Ovary (tissue), 3 donors: ENCODE measurements at regions not wholly inside any gene's neighbourhood (a gene's known extent, or its start where the extent isn't known, plus 50 kb on each side); places are given as distances from the start of the nearest gene placed in this dataset.

Source experiments
- CTCF ChIP-seq, 3 donors: fragments of 450-650 bp in 2 of 3; fragments of 200-600 bp in 1 of 3; IDR thresholded peaks; one replicate each; pipeline versions ENCODE4 v1.5.1 to v1.8.0; 2016 to 2022; ENCODE audit warnings: antibody characterized with exemption in 3 of 3, mild to moderate bottlenecking in 1 of 3
- EP300 ChIP-seq: sonication (generic); formaldehyde crosslinking; IDR thresholded peaks from one replicate; pipeline ENCODE4 v1.6.1; 2017; ENCODE audit warnings: antibody characterized with exemption
- POLR2A ChIP-seq: fragments of 450-650 bp; IDR thresholded peaks from one replicate; pipeline ENCODE4 v1.6.1; 2017; ENCODE audit warnings: antibody characterized with exemption, mild to moderate bottlenecking, moderate library complexity
- donor health status: DM: no; HTN: no; CAD: no.

- TF ChIP-seq CTCF (IDR thresholded peaks at IDR 0.05), result no peak
- TF ChIP-seq EP300, result no peak
- no peak for TF ChIP-seq POLR2A
These were observed 451.5 kb upstream of the KIF2A start for GRCh38 chr5:61854531-61854930.
